NCI-H2196 treated with DMSO at 0.1 percent for 48 hours (cell line): ENCODE measurements at regions not wholly inside any gene's neighbourhood (a gene's known extent, or its start where the extent isn't known, plus 50 kb on each side); places are given as distances from the start of the nearest gene placed in this dataset.
"Not testable (repeated sequence)": the region's sequence is repeated elsewhere in the genome, so short reads cannot be mapped to it uniquely, and the experiment has no call there.

Experiments
- DNase-seq: peaks from one replicate; lab custom pipeline; 2025; ENCODE audit not compliant: unreplicated experiment; lab: John Stamatoyannopoulos, UW

DNA sequence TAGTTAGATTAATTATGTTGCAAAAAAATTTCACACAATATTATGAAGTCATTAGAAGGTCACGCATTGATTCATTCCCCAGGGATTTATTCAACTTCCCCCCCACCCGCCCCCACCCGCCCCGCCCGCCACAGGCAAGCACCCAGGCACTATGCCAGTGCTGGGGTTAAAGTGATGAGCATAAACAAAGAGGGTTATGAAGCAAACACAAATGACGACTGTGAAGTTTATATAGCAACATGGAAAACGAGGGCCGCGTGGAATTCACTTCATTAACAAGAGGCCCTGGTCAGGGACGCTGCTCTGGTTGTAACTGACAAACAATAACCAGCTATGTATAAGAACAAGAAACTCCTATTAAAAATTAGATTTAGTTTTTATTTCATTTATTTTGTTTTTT lies 656.5 kb upstream of the COBL start:
- DNase-seq, result no peak

DNA sequence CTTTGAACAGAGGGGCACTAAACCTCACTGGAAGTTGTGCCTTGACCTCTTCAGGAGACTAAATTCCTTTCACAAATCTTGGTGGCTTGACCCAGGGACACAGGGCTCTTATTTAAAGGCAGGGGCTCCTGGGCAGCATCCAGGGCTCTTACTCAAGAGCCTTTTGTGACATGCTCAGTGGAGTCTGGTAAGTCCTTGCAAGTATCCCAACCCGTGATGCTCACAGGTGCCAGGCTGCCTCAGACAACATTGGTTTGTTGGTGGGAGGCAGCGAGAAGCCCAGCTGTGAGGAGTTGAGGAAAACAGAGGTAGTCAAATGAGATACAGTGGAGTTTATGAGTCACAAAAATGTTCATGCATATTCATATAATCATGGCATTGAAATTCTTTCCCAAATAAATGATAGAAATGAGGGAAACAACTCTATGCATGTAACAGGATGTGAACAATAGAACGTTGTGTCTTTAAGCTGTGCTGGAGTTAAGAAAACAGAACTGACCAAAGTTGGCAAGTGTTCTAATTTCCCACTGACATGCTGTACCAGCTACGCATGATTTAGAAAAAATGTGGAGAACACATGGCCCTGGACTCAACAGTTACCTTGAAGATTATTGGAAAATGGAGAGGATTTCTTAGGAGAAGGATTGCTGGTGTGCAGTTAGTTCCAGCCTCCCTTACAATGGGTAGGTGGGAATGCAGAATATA lies 654.5 kb upstream of the COBL start:
- DNase-seq, result no peak

DNA sequence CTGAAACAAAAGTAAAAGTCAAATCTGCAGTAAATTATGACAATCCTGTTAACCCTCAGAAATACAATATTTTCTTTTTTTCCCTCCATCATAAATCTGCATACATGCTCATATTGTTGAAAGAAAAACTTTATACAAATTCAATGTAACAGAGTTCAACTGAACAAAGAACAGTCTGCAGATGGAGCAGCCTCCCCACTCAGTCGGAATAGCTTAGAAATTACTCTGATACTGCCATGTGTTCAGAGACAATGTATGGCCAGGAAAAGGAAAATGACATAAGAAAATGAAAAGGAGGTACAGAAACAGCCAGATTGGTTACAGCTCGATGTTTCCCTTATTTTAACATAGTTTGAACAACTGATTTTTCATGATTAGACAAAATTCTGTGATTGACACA lies 651.9 kb upstream of the COBL start:
- DNase-seq, result no peak

DNA sequence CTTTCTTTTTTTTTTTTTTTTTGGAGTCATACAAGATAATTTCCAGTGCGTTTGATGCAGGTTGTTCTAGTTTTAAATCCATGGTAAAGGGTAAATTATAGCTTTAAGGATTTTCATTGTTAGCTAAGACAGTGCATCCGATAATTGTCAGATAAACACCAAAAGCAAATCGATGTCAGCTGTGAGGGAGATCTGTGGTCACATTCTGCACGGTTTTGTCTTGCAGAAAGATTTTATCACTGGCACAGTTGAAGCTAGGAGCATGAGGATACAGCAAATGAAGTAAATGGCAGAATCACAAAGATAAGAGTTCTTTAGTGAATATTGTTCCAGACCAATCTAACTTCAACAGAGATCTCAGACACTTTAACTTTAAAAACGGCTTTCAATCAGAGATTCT lies 648.8 kb upstream of the COBL start:
- no peak for DNase-seq

DNA sequence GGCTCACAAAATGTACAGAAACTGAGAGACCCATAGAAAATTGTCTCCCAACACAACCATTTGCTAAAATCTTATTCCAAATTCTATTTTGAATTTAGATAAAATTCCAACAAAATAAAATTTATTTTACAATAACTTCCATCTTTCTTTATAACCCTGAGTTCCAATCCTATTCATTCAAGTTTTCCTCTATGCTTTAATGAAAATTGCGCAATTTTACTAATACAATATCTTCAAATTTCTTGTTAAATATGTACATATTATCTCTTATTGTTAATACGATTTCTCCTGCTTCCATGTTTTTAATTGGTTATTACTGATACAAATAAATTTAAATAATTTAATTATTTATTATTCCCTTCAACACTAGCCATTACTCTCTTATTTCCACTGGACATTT lies 645.2 kb upstream of the COBL start:
- no peak for DNase-seq

DNA sequence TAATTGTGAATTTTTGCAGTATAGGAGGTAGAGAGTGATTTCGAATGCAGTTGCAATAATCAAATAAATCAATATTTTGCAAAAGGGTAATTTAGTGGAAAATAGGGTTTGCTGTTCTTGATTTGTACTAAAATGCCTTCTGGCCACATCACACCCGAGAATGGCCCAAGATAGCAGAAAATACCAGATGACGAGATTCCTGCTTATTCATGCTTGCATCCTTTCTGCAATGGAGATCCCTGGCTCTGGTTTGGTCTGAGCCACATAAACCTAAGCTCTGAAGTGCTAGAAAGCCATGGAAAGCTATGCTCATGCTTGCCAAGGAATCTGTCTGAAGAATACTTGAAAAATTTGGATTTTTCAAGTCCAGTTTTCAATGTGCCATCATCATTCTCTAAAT lies 634.2 kb upstream of the COBL start:
- DNase-seq, result no peak

DNA sequence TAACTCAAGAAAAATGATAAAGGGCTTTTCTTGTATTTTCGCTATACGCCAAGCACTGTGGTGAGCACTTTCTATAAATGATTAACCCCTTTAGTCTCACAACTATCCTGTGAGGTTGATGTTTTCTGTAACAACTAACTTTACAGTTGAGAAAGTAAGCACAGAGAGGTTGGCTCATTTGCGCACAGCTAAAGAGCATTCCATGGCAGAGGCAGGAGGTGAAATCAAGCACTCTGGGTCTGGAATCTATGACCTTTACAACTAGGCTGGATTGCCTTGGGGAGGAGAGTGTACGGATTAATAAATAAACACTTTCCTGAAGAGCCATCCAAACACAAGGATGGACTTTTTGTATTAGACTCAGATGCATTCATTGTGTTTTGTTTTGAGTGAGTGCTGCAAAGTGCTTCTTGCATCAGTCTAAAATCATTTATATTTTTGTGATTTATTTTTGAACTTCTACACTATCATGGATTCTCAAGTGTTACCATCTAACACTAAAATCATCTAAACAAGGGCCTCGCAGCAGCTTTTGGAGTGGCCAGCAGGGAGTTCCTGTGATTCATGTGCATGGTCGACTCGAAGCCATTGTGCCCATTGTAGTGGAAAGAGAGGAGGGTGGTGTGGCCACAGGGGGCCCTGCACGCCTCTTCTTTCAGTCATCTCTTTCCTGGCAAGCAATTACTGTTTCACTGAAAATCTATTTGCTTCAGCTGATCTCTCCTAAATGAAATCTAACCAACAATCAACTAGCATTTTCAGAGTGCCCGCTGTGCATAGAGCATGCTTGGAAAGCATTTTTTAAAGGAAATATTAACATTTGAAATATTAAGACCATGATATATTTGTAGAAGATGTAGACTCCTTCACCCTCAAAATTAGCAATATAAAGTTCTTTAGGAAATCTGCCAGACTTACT lies 633.4 kb upstream of the COBL start:
- no peak for DNase-seq

DNA sequence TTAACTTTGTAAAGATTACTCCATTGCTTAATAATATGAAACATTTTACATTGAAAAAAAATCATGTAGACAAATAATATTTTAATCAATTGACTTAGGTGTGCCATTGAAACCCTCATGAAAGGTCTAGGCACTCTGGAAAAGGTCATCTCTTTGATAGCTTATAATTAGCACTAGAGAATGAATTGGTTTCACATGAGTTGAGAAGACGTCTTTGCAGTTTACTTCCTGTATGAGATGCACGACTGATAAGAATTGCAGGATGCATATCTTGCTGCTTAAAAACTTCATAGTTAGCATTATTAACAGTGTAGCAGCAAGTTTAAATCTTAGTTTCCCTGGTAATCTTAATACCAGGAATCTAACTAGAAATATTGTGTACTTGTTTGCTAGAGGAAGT lies 614.2 kb upstream of the COBL start:
- no peak for DNase-seq

DNA sequence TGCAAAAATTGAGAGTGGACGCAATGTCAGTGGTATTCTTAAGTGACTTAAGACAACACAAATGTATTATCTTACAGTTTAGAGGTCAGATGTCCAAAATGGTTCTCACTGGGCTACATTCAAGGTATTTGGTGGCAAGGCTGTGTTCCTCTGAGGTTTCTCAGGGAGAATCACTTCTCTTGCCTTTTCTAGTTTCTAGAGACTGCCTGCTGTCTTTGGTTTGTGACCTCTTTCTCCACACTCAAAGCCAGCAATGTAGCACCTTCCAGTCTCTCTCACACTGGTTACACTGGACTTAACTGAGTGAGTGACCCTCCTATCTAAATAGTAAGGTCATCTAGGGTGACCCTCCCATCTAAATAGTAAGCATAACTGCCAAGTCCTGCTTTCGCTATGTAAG lies 613.2 kb upstream of the COBL start:
- DNase-seq, result no peak

DNA sequence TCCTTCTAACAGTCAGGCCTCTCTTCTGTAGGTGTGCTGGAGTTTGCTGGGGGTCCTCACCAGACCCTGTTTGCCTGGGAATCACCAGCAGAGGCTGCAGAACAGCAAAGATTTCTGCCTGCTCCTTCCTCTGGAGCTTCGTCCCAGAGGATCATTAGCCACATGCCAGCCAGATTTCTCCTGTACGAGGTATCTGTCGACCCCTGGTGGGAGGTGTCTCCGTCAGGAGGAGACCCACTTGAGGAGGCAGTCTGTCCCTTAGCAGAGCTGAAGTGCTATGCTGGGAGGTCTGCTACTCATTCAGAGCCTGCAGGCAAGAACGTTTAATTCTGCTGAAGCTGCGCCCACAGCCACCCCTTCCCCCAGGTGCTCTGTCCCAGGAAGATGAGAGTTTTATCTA lies 611.1 kb upstream of the COBL start:
- DNase-seq, result no peak

DNA sequence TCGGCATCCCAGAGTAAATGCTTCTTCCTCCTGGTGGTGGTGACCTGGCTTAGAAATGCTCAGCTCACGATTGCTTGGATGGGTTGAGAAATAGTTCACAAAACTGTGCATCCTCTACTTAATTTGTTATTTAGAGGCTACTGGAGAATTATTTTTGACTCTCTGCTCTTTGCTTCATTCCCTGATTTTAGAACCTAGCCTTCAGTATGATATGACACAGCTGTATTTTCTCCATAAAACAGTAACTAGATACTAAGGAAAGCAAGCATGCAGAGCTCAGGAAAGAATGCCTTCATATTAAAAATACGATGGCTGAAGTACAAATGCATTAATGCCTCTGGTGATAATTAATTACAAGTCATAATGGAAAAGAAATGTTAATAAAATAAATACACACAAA lies 602.0 kb upstream of the COBL start:
- no peak for DNase-seq

DNA sequence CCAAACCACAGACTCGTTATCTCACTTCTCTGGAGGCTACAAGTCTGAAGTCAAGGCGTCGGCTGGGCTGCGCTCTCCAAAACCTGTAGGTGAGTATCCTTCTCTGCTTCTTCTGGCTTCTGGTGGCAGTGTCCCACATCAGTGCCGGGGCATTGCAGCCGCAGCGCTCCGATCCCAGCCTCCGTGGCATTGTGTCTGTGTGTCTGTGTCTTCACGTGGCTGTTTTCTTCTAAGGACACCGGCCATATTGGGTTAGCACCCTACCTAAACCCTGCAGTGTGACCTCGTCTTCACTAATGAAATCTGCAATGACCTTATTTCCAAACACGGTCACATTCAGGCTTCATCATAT lies 584.9 kb upstream of the COBL start:
- no peak for DNase-seq

DNA sequence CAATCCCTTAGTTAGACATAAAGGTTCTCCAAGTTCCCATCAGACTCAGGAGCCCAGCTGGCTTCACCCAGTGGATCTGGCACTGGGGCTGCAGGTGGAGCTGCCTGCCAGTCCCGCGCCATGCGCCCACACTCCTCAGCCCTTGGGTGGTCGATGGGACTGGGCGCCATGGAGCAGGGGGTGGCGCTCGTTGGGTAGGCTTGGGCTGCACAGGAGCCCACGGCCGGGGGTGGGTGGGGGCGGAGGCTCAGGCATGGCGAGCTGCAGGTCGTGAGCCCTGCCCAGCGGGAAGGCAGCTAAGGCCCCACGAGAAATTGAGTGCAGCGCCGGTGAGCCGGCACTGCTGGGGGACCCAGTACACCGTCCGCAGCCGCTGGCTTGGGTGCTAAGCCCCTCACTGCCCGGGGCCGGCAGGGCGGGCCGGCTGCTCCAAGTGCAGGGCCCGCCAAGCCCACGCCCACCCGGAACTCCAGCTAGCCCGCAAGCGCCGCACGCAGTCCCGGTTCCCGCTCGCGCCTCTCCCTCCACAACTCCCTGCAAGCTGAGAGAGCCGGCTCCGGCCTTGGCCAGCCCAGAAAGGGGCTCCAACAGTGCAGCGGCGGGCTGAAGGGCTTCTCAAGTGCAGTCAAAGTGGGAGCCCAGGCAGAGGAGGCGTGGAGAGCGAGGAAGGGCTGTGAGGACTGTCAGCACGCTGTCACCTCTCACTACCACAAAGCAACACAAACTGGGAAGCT lies 584.3 kb upstream of the COBL start:
- DNase-seq, result not testable (repeated sequence)

DNA sequence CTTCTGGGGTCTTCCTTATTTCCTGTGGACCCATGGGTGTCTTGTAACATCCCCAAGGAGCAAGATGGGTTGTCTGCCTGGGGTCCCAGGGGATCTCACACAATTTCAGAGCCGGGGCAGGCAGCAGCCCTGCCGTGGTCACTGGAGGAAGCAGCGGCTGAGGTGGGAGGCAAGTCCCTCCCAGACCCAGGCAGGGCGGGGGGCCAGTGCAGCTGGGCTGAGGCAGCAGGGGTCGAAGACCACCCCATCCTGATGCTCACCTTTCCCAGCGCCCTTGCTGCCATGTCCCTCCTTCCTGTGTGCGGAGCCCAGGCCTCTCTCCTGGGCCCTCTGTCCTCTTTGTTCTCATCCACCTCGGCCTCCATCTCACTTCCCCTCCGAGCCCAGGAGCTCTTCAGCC lies 583.0 kb upstream of the COBL start:
- DNase-seq, result no peak

DNA sequence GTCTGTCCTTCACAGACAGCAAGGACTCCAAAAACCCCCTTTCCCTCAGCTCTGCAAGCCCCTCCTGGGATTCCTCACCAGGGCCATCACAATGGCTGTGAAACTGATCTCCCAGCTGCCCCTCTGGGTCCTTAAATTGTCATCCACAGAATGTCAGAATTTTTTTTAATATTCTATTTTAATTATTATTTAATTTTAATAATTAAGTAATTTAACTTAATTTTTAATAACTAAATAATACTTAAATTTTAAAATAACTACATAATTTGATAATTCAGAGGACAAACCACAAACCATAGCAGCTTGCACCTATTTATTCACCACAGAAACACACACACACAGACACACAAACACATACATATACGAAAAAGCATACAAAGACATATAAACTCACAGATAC lies 565.8 kb upstream of the COBL start:
- DNase-seq, result no peak

DNA sequence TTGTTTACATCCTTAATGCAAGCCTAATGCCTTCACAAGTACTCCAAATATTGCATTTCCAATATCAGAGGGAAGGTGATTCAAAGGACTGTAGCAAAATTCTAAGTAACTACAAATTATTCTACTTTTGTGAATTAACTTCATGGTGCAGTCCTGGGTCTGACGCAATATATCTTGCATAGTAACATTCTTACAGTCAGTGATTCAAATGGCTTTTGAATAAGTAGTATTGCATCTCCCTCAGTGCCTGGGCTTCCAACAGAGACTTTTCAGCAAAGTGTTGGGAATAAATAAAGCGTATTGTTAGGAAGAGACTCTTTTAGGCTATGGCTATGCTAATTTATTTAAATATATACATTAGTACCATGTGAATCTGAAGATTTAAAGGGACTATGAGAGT lies 564.7 kb upstream of the COBL start:
- no peak for DNase-seq

DNA sequence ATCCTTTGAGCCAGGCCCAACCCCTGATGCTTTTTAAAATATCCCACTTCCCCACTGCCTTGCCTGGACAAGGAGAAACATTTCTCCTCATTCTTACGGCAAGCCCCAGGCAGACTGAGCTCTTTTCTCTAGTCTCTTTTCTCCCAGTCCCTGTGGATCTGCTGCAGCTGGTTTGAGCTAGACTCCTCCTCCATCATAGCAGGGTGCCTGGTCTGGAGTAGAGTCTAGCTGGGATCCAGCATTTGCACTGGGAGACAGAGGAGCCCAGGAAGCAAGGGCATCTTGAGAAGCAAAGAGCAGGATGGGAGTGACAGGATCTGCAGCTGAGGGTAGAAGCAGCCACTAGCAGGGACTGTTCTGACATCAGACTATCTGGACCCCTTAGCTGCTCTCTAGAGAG lies 562.3 kb upstream of the COBL start:
- no peak for DNase-seq

DNA sequence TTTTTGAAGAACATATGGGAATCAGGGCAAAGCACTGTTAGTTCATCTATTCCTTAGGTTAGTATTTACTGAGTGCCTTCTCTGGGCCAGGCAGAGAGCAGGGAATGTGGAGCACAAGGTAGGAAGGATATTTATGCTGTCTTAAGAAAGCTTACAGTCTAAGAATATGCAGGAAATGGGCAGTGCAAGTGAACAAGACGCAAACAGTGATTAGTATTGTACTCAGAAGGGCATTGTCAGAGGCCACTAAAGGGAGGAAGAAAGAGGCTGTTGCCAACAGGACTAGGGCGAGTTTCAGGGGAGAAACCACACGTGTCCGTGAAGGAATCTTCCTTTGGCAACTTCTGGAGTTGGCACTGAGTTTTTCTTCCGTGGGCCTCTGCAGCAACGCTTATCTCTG lies 552.8 kb upstream of the COBL start:
- DNase-seq, result no peak

DNA sequence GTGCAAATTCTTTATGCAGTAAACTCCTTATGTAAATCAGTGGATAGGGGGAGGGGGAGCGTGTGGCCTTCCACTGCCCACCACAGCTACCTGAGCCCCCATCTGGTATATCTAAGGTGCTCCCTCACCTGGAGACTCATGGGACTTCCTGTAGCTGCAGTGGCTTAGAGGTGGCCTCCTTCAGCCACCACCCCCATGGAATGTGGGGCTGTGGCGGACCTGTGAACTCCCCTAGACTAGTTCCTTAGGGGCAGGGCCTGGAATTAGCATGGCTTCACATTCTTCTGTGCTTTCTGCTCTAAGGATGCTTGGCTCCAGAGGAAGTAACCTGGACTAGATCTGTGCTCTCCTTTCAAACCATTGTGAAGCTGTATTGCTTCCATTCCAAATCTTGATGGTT lies 550.5 kb upstream of the COBL start:
- DNase-seq, result no peak

DNA sequence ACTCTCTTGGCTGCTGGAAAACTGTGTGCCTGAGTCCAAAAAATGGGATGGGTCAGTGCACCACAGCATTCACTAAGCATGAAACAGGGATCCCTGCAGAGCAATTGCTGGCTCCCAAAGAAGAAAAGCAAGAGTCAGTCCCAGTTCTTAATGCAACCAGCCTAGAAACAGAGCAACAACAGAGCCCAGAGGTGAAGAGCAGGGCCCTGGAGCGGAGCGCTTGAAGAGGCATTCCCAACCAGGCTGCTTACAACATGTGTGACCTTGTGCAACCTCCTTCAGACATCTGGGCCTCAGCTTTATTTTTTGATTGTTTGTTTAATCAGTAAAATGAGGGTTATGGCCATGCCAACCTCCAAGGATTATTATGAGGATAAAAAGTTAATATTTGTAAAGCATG lies 543.7 kb upstream of the COBL start:
- DNase-seq, result no peak

DNA sequence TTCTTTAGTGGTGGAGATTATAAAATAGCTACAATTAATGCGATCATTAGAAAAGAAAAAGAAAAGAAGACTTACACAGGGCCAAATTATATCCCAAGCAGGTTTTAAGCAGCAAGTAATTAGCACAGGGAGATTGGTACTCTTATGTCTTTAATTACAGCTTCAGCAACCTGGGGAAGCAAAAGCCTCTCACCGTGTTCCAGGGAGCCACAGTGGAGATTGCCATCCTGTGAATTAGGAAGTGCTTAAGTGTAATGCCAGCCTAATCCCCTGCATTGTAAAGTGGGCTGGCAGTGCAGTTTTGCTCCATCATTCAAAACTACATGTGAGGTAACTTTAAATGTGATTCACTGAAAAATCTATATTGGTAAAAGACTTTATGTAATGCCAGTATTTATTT lies 533.5 kb upstream of the COBL start:
- no peak for DNase-seq
